Kidney epithelial cell (primary cell): ENCODE measurements at regions not wholly inside any gene's neighbourhood (a gene's known extent, or its start where the extent isn't known, plus 50 kb on each side); places are given as distances from the start of the nearest gene placed in this dataset.

Source experiments
- DNase-seq: peaks from one replicate; pipeline ENCODE4 v3.0.0-alpha.2; 2010; ENCODE audit warnings: low read depth
- H3K27me3 ChIP-seq: 2 replicates; pipeline ENCODE4 v1.6.0; 2011; ENCODE audit warnings: low read length; ENCODE audit not compliant: control insufficient read depth, insufficient read depth
- H3K36me3 ChIP-seq: 2 replicates; pipeline ENCODE4 v1.5.1; 2011; ENCODE audit warnings: low read length; ENCODE audit not compliant: control insufficient read depth, insufficient read depth
- H3K4me3 ChIP-seq: 2 replicates; pipeline ENCODE4 v1.5.1; 2011; ENCODE audit warnings: low read depth, mild to moderate bottlenecking, control low read depth, low read length
- TF ChIP-seq, protein P1 (sequence below): IDR thresholded peaks from 2 replicates; pipeline ENCODE4 v1.5.1; 2011; ENCODE audit warnings: mild to moderate bottlenecking, moderate library complexity, low read length, control low read depth, inconsistent platforms; ENCODE audit not compliant: insufficient read depth, poor library complexity, severe bottlenecking

DNA sequence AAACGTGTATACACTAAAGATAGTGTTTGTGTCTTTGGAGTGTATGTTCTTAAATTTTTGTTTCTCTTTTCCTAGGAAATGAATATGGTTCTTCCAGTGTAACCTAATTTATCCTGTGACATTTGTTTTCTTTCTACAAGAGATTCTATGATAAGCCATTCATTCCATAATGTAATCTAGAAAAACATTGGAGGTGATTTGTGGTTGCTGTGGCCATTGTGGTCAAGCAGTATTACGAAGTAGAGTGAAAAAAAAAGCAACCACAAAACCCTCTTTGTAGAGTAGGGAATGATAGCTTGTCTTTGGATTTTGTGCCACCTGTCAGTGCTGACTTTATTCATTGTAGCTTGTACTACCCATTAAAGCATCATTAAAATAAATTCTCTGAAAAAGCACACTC lies 1209.6 kb downstream of the ZPLD1 start:
- TF ChIP-seq, protein P1, sequence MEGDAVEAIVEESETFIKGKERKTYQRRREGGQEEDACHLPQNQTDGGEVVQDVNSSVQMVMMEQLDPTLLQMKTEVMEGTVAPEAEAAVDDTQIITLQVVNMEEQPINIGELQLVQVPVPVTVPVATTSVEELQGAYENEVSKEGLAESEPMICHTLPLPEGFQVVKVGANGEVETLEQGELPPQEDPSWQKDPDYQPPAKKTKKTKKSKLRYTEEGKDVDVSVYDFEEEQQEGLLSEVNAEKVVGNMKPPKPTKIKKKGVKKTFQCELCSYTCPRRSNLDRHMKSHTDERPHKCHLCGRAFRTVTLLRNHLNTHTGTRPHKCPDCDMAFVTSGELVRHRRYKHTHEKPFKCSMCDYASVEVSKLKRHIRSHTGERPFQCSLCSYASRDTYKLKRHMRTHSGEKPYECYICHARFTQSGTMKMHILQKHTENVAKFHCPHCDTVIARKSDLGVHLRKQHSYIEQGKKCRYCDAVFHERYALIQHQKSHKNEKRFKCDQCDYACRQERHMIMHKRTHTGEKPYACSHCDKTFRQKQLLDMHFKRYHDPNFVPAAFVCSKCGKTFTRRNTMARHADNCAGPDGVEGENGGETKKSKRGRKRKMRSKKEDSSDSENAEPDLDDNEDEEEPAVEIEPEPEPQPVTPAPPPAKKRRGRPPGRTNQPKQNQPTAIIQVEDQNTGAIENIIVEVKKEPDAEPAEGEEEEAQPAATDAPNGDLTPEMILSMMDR = no peak
- DNase-seq = no peak
- H3K4me3 ChIP-seq = no peak overlapping the region
- H3K36me3 ChIP-seq = no peaks in the 10 kb centered on the region
- no peaks in the 10 kb centered on the region for H3K27me3 ChIP-seq

DNA sequence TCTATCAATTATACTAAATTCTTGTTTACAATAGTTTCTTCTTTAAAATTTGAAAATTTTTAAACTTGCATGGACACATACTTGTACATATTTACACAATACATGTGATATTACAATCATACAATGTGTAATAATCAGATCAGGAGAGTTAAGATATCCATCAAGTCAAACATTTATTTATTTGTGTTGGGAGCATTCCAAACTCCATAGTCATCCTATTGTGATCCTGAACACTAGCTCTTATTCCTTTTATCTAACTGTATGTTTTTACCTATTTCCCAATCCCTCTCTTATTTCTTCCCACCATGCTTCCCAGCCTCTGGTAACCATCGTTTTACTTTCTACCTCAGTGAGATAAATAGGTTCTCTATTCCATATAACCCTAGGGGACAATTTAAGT lies 1219.2 kb downstream of the ZPLD1 start:
- TF ChIP-seq, protein P1 = no peak
- no peaks in the 10 kb centered on the region for H3K27me3 ChIP-seq
- no peak overlapping the region for H3K4me3 ChIP-seq
- no peaks in the 10 kb centered on the region for H3K36me3 ChIP-seq
- no peak for DNase-seq

DNA sequence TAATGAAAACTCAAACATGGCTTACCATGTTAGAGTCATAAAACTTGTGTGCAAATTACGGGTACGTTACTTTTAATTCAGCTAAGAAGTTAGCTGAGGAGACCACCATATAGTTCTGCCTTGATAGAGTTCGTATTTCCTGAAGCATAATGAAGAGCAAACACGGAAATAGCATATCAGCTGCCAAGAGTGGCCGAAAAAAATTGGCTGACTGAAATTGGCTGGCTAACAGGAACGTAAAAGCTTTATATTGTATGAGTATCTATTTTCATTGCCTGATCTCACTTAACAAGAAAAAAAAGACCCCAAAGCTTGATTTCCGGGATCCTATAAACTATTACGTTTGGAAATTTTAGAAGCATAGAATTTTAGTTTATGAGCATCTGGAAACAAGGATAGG lies 1222.9 kb downstream of the ZPLD1 start:
- H3K36me3 ChIP-seq = no peaks in the 10 kb centered on the region
- TF ChIP-seq, protein P1 = no peak
- H3K4me3 ChIP-seq = no peak overlapping the region
- no peaks in the 10 kb centered on the region for H3K27me3 ChIP-seq
- no peak for DNase-seq

DNA sequence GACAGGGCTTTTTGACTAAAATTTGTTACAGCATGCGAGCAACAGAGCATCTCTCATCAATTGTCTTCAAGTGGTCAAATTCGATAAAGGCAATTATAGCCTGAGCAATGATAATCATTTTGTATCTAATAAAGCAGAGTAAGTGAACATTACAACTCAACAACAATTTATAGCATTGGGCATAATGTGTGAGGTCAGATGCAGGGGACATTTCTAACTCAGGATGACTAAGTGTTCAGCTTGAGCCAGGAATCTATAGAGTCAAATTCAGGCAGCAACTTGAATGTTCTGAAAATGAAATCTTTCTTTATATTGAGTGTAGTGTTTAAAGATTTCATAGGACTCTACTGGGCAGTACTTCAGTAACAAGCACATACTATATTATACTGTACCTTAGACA lies 1226.0 kb downstream of the ZPLD1 start:
- DNase-seq = no peak
- Histone ChIP-seq H3K36me3 (no peaks in the 10 kb centered on the region), H3K27me3 (no peaks in the 10 kb centered on the region), H3K4me3 (no peak overlapping the region)
- TF ChIP-seq, protein P1 = no peak

DNA sequence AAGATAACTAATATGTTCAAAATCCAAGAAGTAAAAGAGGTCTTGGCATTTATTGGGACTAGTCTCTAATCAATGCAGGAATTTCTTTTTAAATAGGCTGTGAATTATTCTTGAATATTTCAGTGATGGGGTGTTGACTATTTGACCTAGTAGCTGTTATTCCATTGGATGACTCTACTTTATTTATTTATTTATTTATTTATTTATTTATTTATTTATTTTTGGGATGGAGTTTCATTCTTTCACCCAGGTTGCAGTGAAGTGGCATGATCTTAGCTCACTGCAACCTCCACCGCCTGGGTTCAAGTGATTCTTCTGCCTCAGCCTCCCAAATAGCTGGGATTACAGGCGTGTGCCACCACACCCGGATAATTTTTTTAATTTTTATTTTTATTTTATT lies 1227.8 kb downstream of the ZPLD1 start:
- no peak for DNase-seq
- Histone ChIP-seq H3K36me3 (no peaks in the 10 kb centered on the region), H3K4me3 (no peak overlapping the region), H3K27me3 (no peaks in the 10 kb centered on the region)
- TF ChIP-seq, protein P1 = no peak

DNA sequence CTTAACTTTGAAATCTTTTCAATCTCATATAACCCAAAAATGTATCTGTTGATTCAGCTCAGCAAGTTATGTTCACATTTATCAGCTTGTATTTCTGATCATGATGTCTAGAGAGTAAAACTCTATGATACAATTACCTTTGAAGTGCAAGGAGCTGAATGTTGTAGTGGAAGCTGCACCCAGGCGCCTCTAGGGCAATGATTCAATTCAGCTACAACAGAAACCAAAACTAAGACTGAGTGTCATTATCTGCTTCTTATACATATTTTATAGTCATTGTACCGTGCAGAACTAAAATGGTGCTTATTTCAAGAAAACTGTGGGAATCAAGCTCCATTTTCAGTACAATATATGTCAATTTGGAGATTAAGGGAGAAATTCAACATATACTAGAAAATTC lies 1237.5 kb downstream of the ZPLD1 start:
- Histone ChIP-seq H3K27me3 (no peaks in the 10 kb centered on the region), H3K4me3 (no peak overlapping the region), H3K36me3 (no peaks in the 10 kb centered on the region)
- no peak for DNase-seq
- TF ChIP-seq, protein P1 = no peak
